ENCODE measurements at regions not wholly inside any gene's neighbourhood (a gene's known extent, or its start where the extent isn't known, plus 50 kb on each side); places are given as distances from the start of the nearest gene placed in this dataset.
"Not testable (repeated sequence)": the region's sequence is repeated elsewhere in the genome, so short reads cannot be mapped to it uniquely, and the experiment has no call there.

- no peak for DNase-seq
Measured at GRCh38 chr4:158122501-158122900, 50.3 kb downstream of the GASK1B start.

- DNase-seq: peak; percentile 61 to 83 (median 78)
Measured at GRCh38 chr4:158121161-158121579, 51.7 kb downstream of the GASK1B start.

GRCh38 chr4:158120645-158121151, 52.1 kb downstream of the GASK1B start:
- DNase-seq: peak in 2 of 4 experiments; percentile 11 to 31

- DNase-seq: peak; percentile 13 to 76 (median 62)
Measured at GRCh38 chr4:158112611-158113010, 60.2 kb downstream of the GASK1B start.

GRCh38 chr4:158111241-158111640, 61.6 kb downstream of the GASK1B start:
- DNase-seq: no peak

GRCh38 chr4:158102904-158103303, 69.9 kb downstream of the GASK1B start:
- no peak for DNase-seq

GRCh38 chr4:158099686-158100085, 73.1 kb downstream of the GASK1B start:
- DNase-seq: no peak

GRCh38 chr4:158098802-158099201, 74.0 kb downstream of the GASK1B start:
- no peak for DNase-seq

- no peak for DNase-seq
Measured at GRCh38 chr4:158094413-158095134, 78.3 kb downstream of the GASK1B start.

- DNase-seq: no peak
Measured at GRCh38 chr4:158090323-158090722, 82.5 kb downstream of the GASK1B start.

GRCh38 chr4:158089897-158090296, 82.9 kb downstream of the GASK1B start:
- not testable (repeated sequence) for DNase-seq

- DNase-seq: no peak
Measured at GRCh38 chr4:158080354-158080753, 92.5 kb downstream of the GASK1B start.

GRCh38 chr4:158079661-158080060, 93.2 kb downstream of the GASK1B start:
- DNase-seq: no peak

GRCh38 chr4:158077835-158078234, 95.0 kb downstream of the GASK1B start:
- DNase-seq: no peak

- no peak for DNase-seq
Measured at GRCh38 chr4:158074851-158075250, 98.0 kb downstream of the GASK1B start.

- no peak for DNase-seq
Measured at GRCh38 chr4:158071931-158072330, 100.9 kb downstream of the GASK1B start.

- no peak for DNase-seq
Measured at GRCh38 chr4:158068068-158068467, 104.8 kb downstream of the GASK1B start.

- DNase-seq: no peak
Measured at GRCh38 chr4:158067646-158068045, 105.2 kb downstream of the GASK1B start.

- DNase-seq: no peak
Measured at GRCh38 chr4:158065603-158066002, 107.2 kb downstream of the GASK1B start.

GRCh38 chr4:158065176-158065575, 107.6 kb downstream of the GASK1B start:
- no peak for DNase-seq

GRCh38 chr4:158056689-158057245, 116.1 kb downstream of the GASK1B start:
- DNase-seq: no peak

GRCh38 chr4:158055668-158056067, 117.2 kb downstream of the GASK1B start:
- no peak for DNase-seq

GRCh38 chr4:158053801-158054200, 119.0 kb downstream of the GASK1B start:
- no peak for DNase-seq

- DNase-seq: no peak
Measured at GRCh38 chr4:158053086-158053485, 119.7 kb downstream of the GASK1B start.

All from suppressor macrophage (primary cell).